SK-N-MC (cell line): ENCODE measurements at regions not wholly inside any gene's neighbourhood (a gene's known extent, or its start where the extent isn't known, plus 50 kb on each side); places are given as distances from the start of the nearest gene placed in this dataset.

Source experiments
- EZH2 ChIP-seq: fragments of 200-600 bp; sonication (generic); IDR thresholded peaks from one replicate; pipeline ENCODE4 v1.6.1; 2017; ENCODE audit warnings: antibody characterized with exemption
- POLR2AphosphoS5 ChIP-seq: IDR thresholded peaks from 2 replicates; pipeline ENCODE4 v1.6.1; 2012; ENCODE audit warnings: mild to moderate bottlenecking, low read depth, low read length, borderline replicate concordance

DNA sequence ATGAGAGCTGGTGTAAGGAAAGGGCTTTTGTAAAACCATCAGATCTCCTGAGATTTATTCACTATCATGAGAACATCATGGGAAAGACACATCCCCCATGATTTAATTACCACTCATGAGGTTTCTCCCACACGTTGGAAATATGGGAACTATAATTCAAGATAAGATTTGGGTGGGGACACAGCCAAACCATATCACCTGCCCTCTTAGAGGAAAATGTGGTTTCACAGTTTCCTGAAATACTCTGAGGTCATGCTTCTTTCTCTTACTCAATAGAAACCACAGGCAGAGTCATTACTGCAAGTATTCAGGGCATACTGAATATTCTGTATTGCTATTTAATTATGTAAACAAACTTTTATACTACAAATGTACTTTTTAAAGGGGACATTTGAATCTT is 1453.3 kb downstream of the PCDH18 start:
- no peak; the same call in 1 of the 2 replicates for TF ChIP-seq POLR2AphosphoS5
- TF ChIP-seq EZH2: no peak
